Pancreas (tissue), 10 donors: ENCODE measurements at regions not wholly inside any gene's neighbourhood (a gene's known extent, or its start where the extent isn't known, plus 50 kb on each side); places are given as distances from the start of the nearest gene placed in this dataset.
"Not testable (repeated sequence)": the region's sequence is repeated elsewhere in the genome, so short reads cannot be mapped to it uniquely, and the experiment has no call there.

ENCODE experiments used
- ATAC-seq, 4 donors: fragments of 200-7000 bp; cut with Tn5 transposase; one replicate each; pipeline versions ENCODE4 v1.8.0 to v1.9.1; 2020; ENCODE audit warnings: mild to moderate bottlenecking in 4 of 4, moderate library complexity in 4 of 4
- DNase-seq, 6 donors: peaks; one replicate each; pipeline ENCODE4 v3.0.0-alpha.2; 2020
- FAIRE-seq: peaks from 2 replicates; lab custom pipeline; 2012; peaks lifted over from hg19 to GRCh38; lab: Jason Lieb, UNC
- H3K27ac ChIP-seq, 4 donors: fragments of 200-600 bp; sonication (generic); 1 replicate in 3 of 4; 2 replicates in 1 of 4; pipeline versions ENCODE4 v1.5.0 to v1.8.0; 2020
- H3K27me3 ChIP-seq, 4 donors: fragments of 200-600 bp; one replicate each; pipeline ENCODE4 v1.8.0; 2021
- H3K36me3 ChIP-seq, 3 donors: fragments of 200-600 bp; sonication (generic) in 1 of 3; one replicate each; pipeline versions ENCODE4 v1.5.0 to v1.8.0; 2020 to 2021
- H3K4me1 ChIP-seq, 3 donors: fragments of 200-600 bp; one replicate each; pipeline ENCODE4 v1.8.0; 2021
- H3K4me3 ChIP-seq, 4 donors: fragments of 200-600 bp; sonication (generic) in 2 of 4; one replicate each; pipeline versions ENCODE4 v1.5.0 to v1.8.0; 2020 to 2021
- H3K9me3 ChIP-seq, 4 donors: fragments of 200-600 bp; one replicate each; pipeline ENCODE4 v1.8.0; 2021
- WGBS, 2 donors: extraction: QIAGEN DNeasy Blood & Tissue Kit; methylation state at CpG; one replicate each; pipeline ENCODE4 v1.1.7; 2013; 5-methylcytosine and 5-hydroxymethylcytosine counted together
- intact Hi-C, 3 donors: fragments of 100-400 bp; cut with DNase I; formaldehyde crosslinking; loops; one replicate each; pipeline versions ENCODE4 v1.11.1 to v1.14.2; 2022
- donor health status: healthy with polysubstance abuse.
- donor health status: DM: no; HTN: no; CAD: no; lungs with moderate emphysema.
- donor health status: DM: no; HTN: no; CAD: no.
- donor health status: control.
- donor health status: control.
- donor health status: Bipolar disorder and iron deficiency.
- donor health status: DM: yes; HTN: yes; CAD: no.
- donor health status: DM: no; HTN: no; CAD: no.
- donor health status: DM: no; HTN: no; CAD: no.
- donor health status: DM: yes; HTN: yes; CAD: no.

- intact Hi-C loops, ATAC-seq: not testable (repeated sequence)
- 91 to 97% methylated on average over 21 to 23 of the region's 23 CpGs for WGBS, 2 donors
Measured at GRCh38 chr16:29355339-29356059, 51.0 kb downstream of the NPIPB11 start.

GRCh38 chr16:29354449-29354848, 52.1 kb downstream of the NPIPB11 start:
- DNase-seq, H3K4me1 ChIP-seq, H3K27me3 ChIP-seq, H3K9me3 ChIP-seq, FAIRE-seq, intact Hi-C loops, H3K36me3 ChIP-seq, H3K27ac ChIP-seq, H3K4me3 ChIP-seq: not testable (repeated sequence)
- 70 to 78% methylated on average over 2 of the region's 5 CpGs for WGBS, 2 donors
- ATAC-seq, result peak in 2 of 4 donors; percentile 21 to 56

More at GRCh38 chr16:29355339-29356059, 51.0 kb downstream of the NPIPB11 start:
- not testable (repeated sequence) for H3K36me3 ChIP-seq, H3K27me3 ChIP-seq, FAIRE-seq, H3K9me3 ChIP-seq, H3K4me3 ChIP-seq, H3K27ac ChIP-seq, DNase-seq, H3K4me1 ChIP-seq

GRCh38 chr16:29352617-29352999, 53.9 kb downstream of the NPIPB11 start:
- H3K27ac ChIP-seq, DNase-seq, FAIRE-seq, H3K4me3 ChIP-seq, intact Hi-C loops, H3K9me3 ChIP-seq, H3K36me3 ChIP-seq, H3K4me1 ChIP-seq, H3K27me3 ChIP-seq: not testable (repeated sequence)
- 74 to 91% methylated on average over 1 of the region's 2 CpGs for WGBS, 2 donors
- ATAC-seq, result peak in 2 of 4 donors; percentile 23 to 24

GRCh38 chr16:29351970-29352616, 54.4 kb downstream of the NPIPB11 start:
- H3K9me3 ChIP-seq, H3K4me1 ChIP-seq, DNase-seq, H3K36me3 ChIP-seq, H3K27ac ChIP-seq, H3K27me3 ChIP-seq, FAIRE-seq, H3K4me3 ChIP-seq, intact Hi-C loops: not testable (repeated sequence)
- WGBS, 2 donors, result 36 to 41% methylated on average over 9 of the region's 9 CpGs
- peak; percentile 45 to 84 (median 73) for ATAC-seq

- WGBS, 2 donors, result 49 to 65% methylated on average over 11 to 13 of the region's 15 CpGs
Measured at GRCh38 chr16:29351271-29351969, 55.1 kb downstream of the NPIPB11 start.

GRCh38 chr16:29349966-29350365, 56.5 kb downstream of the NPIPB11 start:
- ATAC-seq (peak in 3 of 4 donors; percentile 33 to 64 (median 52)), DNase-seq (peak in 2 of 6 donors; percentile 29 to 37)
- H3K27me3 ChIP-seq, H3K36me3 ChIP-seq, H3K4me1 ChIP-seq, FAIRE-seq, H3K27ac ChIP-seq, H3K9me3 ChIP-seq, intact Hi-C loops, H3K4me3 ChIP-seq: not testable (repeated sequence)
- WGBS, 2 donors, result 87 to 95% methylated on average over 7 of the region's 7 CpGs

More at GRCh38 chr16:29351271-29351969, 55.1 kb downstream of the NPIPB11 start:
- H3K9me3 ChIP-seq, FAIRE-seq, intact Hi-C loops, DNase-seq, H3K36me3 ChIP-seq, H3K4me1 ChIP-seq, H3K4me3 ChIP-seq, H3K27me3 ChIP-seq, H3K27ac ChIP-seq: not testable (repeated sequence)
- peak in 2 of 4 donors; percentile 7 to 24 for ATAC-seq

- H3K4me3 ChIP-seq, H3K27me3 ChIP-seq, intact Hi-C loops, H3K27ac ChIP-seq, DNase-seq, H3K9me3 ChIP-seq, H3K36me3 ChIP-seq, H3K4me1 ChIP-seq, FAIRE-seq: not testable (repeated sequence)
- ATAC-seq, result peak in 1 of 4 donors; percentile 15
- WGBS, 2 donors, result 84 to 92% methylated on average over 3 of the region's 3 CpGs
Measured at GRCh38 chr16:29348748-29349147, 57.8 kb downstream of the NPIPB11 start.

GRCh38 chr16:29348123-29348690, 58.3 kb downstream of the NPIPB11 start:
- FAIRE-seq, ATAC-seq, H3K4me3 ChIP-seq, H3K9me3 ChIP-seq, intact Hi-C loops, DNase-seq, H3K4me1 ChIP-seq, H3K36me3 ChIP-seq, H3K27me3 ChIP-seq, H3K27ac ChIP-seq: not testable (repeated sequence)
- 86 to 100% methylated on average over 1 of the region's 2 CpGs for WGBS, 2 donors

- FAIRE-seq, ATAC-seq, DNase-seq, H3K27me3 ChIP-seq, H3K9me3 ChIP-seq, H3K4me1 ChIP-seq, intact Hi-C loops, H3K27ac ChIP-seq, H3K4me3 ChIP-seq, H3K36me3 ChIP-seq: not testable (repeated sequence)
- WGBS, 2 donors, result 68 to 85% methylated on average over 7 of the region's 7 CpGs
Measured at GRCh38 chr16:29346796-29347580, 59.5 kb downstream of the NPIPB11 start.

GRCh38 chr16:29346203-29346602, 60.3 kb downstream of the NPIPB11 start:
- H3K27ac ChIP-seq, H3K4me1 ChIP-seq, H3K9me3 ChIP-seq, FAIRE-seq, H3K36me3 ChIP-seq, H3K4me3 ChIP-seq, DNase-seq, intact Hi-C loops, H3K27me3 ChIP-seq, ATAC-seq: not testable (repeated sequence)
- WGBS, 2 donors, result 83 to 92% methylated on average over 2 of the region's 2 CpGs

GRCh38 chr16:29342937-29343336, 63.6 kb downstream of the NPIPB11 start:
- H3K27me3 ChIP-seq, H3K4me1 ChIP-seq, H3K4me3 ChIP-seq, intact Hi-C loops, DNase-seq, H3K27ac ChIP-seq, FAIRE-seq, H3K36me3 ChIP-seq, H3K9me3 ChIP-seq: not testable (repeated sequence)
- WGBS, 2 donors, result 65 to 90% methylated on average over 4 of the region's 4 CpGs
- peak in 1 of 4 donors; percentile 22 for ATAC-seq
